ENCODE measurements at regions not wholly inside any gene's neighbourhood (a gene's known extent, or its start where the extent isn't known, plus 50 kb on each side); places are given as distances from the start of the nearest gene placed in this dataset.

DNA sequence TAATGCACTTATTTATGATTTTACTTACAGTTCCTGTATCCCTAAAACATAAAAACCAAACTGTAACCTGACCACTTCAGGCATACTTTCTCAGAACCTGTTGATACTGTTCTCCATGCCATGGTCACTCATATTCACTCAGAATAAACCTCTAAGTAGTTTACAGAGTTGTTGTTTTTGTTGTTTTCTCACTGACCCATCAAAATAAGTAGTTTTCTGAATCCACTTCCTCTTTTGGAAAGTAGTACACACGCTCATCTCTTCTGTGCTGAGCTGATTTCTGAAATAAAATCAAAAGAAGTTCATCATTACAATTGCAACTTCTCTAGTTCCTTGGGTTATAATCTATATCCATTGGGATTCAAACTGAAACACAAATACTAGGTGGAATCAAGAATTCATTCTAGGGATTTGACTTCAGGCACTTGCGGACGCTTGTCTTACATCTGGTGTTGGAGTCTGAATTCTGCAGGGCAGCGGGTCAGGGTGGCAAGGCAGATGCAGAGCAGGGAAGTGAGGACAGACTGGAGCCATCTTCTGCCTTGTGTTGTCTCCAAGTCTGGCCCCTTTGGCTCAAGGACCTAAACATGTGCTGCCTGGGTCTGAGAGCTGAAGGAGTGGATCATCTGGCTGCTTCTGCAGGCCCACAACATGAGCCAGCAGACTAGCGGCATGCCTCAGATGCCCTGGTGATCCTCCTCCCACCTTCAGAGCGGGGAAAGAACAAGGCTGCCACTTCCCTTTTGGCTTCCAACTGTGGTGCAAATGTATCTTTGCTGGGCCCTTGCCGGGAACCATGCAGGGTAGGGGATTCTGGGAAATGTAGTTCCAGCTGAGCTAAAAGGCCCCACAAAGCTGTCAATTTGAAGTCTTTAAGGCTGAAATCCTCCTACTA is 167.9 kb upstream of the MYLIP start:
- DNase-seq (ENCODE audit: low spot score in 2 of 2) = no peak
- H3K36me3 Mint-ChIP-seq (ENCODE audit: insufficient read depth) = no peaks in the 10 kb centered on the region

GRCh38 chr6:15957655-15958169 is 171.2 kb upstream of the MYLIP start:
- H3K36me3 Mint-ChIP-seq (ENCODE audit: insufficient read depth) = no peaks in the 10 kb centered on the region
- H3K4me1 Mint-ChIP-seq = peaks cover 31% of the 10 kb centered on the region
- H3K27ac Mint-ChIP-seq (ENCODE audit: low read depth) = no peak overlapping the region

More for the DNA sequence above, 167.9 kb upstream of the MYLIP start:
- Mint-ChIP-seq H3K27me3 (no peaks in the 10 kb centered on the region), H3K4me3 (no peak overlapping the region), H3K4me1 (peaks cover 39% of the 10 kb centered on the region), H3K27ac (ENCODE audit: low read depth) (no peak overlapping the region), H3K9me3 (no peaks in the 10 kb centered on the region)
- ATAC-seq (replicated peaks; ENCODE audit: extremely low read depth, poor library complexity, severe bottlenecking) = no peak

DNA sequence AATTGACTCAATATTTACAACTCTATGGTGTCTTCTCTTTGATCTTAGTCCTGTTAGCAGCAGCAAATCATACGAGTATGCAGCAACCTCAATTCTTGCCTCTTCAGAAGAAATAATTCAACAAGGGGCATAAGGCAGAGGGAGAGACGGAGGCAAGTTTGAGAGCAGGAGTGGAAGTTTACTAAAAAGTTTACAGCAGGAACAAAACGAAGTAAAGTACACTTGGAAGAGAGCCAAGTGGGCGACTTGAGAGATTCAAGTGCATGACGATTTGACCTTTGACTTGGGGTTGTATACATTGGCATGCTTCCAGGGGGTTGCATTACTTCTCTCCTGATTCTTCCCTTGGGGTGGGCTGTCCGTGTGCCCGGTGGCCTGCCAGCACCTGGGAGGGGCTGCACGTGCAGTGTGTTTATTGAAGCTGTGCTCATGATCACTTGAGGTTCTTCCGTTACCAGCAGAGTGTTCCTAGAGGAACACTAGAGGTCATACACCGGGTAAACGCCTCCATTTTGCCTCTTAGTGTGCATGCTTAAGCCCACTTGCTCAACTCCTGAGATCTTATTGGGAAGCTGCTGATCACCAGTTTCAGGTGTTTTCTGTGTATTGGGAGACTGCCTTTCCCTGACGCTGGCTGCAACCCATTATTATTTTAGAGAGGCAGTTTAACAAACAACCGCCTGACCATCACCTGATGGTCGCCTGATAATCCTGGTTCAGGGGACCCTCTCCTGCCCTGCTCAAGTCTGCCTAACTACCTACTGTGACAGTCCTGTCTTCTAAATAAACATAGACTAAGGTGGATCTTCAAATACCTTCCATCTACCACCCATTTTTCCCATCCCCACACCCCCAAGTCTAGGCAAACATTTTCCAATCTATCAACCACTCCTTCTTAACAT is 172.4 kb upstream of the MYLIP start:
- no peak for DNase-seq (ENCODE audit: low spot score in 2 of 2)
- Mint-ChIP-seq H3K27ac (ENCODE audit: low read depth) (peak overlapping the region; percentile 7), H3K4me3 (peak overlapping the region; percentile 25)

More at GRCh38 chr6:15957655-15958169, 171.2 kb upstream of the MYLIP start:
- no peak for DNase-seq (ENCODE audit: low spot score in 2 of 2)
- no peak for ATAC-seq (replicated peaks; ENCODE audit: extremely low read depth, poor library complexity, severe bottlenecking)
- H3K9me3 Mint-ChIP-seq = no peaks in the 10 kb centered on the region
- H3K27me3 Mint-ChIP-seq = no peaks in the 10 kb centered on the region
- no peak overlapping the region for H3K4me3 Mint-ChIP-seq

GRCh38 chr6:15955484-15955883 is 173.4 kb upstream of the MYLIP start:
- Mint-ChIP-seq H3K36me3 (ENCODE audit: insufficient read depth) (no peaks in the 10 kb centered on the region), H3K27ac (ENCODE audit: low read depth) (no peak overlapping the region), H3K4me3 (no peak overlapping the region), H3K4me1 (peaks cover 14% of the 10 kb centered on the region), H3K27me3 (no peaks in the 10 kb centered on the region), H3K9me3 (no peaks in the 10 kb centered on the region)
- no peak for DNase-seq (ENCODE audit: low spot score in 2 of 2)
- no peak for ATAC-seq (replicated peaks; ENCODE audit: extremely low read depth, poor library complexity, severe bottlenecking)

More for the DNA sequence above, 172.4 kb upstream of the MYLIP start:
- Mint-ChIP-seq H3K4me1 (peaks cover 18% of the 10 kb centered on the region), H3K36me3 (ENCODE audit: insufficient read depth) (no peaks in the 10 kb centered on the region), H3K9me3 (no peaks in the 10 kb centered on the region), H3K27me3 (no peaks in the 10 kb centered on the region)
- no peak for ATAC-seq (replicated peaks; ENCODE audit: extremely low read depth, poor library complexity, severe bottlenecking)

DNA sequence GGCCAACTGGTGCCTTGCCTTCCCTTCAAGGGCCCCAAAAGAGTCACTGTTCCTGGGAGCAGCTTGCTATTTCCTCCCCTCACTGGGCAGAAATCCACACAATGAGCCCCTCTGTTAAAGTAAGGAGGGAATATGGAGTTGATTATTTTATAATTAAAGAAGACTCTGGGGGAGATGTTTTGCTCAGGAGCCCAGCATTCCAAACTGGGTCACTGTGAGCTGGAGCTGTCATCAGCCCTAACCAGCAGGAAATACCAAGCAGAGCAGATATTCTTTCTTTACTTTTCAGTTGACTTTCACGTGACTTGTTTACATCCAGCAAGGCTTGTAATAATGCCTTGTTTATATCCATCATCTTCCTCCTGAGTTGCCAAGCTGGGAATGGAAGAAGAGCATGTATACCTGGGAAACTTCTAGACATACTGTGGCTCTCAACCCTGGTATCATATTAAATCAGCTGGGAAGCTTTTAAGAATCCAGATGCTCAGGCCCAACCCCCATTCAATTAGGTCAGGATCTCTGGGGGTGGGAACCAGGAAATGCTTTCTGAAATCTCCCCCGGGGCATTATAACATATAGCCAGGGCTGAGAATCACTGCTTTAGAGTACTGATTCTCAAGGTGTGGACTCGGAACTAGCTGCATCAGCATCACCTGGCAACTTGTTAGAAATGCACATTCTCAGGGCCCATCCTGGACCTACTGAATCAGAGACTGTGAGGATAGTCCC is 175.6 kb upstream of the MYLIP start:
- H3K36me3 Mint-ChIP-seq (ENCODE audit: insufficient read depth) = no peaks in the 10 kb centered on the region
- no peak overlapping the region for H3K4me3 Mint-ChIP-seq
- DNase-seq (ENCODE audit: low spot score in 2 of 2) (no peak), ATAC-seq (replicated peaks; ENCODE audit: extremely low read depth, poor library complexity, severe bottlenecking) (no peak)
- peaks cover 14% of the 10 kb centered on the region for H3K4me1 Mint-ChIP-seq
- no peaks in the 10 kb centered on the region for H3K27me3 Mint-ChIP-seq
- no peaks in the 10 kb centered on the region for H3K9me3 Mint-ChIP-seq
- no peak overlapping the region for H3K27ac Mint-ChIP-seq (ENCODE audit: low read depth)

- ATAC-seq (replicated peaks; ENCODE audit: extremely low read depth, poor library complexity, severe bottlenecking) (no peak), DNase-seq (ENCODE audit: low spot score in 2 of 2) (no peak)
- Mint-ChIP-seq H3K4me3 (no peak overlapping the region), H3K4me1 (peaks cover 14% of the 10 kb centered on the region), H3K27me3 (no peaks in the 10 kb centered on the region), H3K36me3 (ENCODE audit: insufficient read depth) (no peaks in the 10 kb centered on the region), H3K27ac (ENCODE audit: low read depth) (no peak overlapping the region), H3K9me3 (no peaks in the 10 kb centered on the region)
These were observed 176.4 kb upstream of the MYLIP start for GRCh38 chr6:15952231-15953151.

- H3K4me3 Mint-ChIP-seq = no peak overlapping the region
- DNase-seq (ENCODE audit: low spot score in 2 of 2) (no peak), ATAC-seq (replicated peaks; ENCODE audit: extremely low read depth, poor library complexity, severe bottlenecking) (no peak)
- H3K36me3 Mint-ChIP-seq (ENCODE audit: insufficient read depth) = no peaks in the 10 kb centered on the region
- no peaks in the 10 kb centered on the region for H3K27me3 Mint-ChIP-seq
- no peak overlapping the region for H3K27ac Mint-ChIP-seq (ENCODE audit: low read depth)
- H3K4me1 Mint-ChIP-seq = peaks cover 3% of the 10 kb centered on the region
- H3K9me3 Mint-ChIP-seq = no peaks in the 10 kb centered on the region
These were observed 177.8 kb upstream of the MYLIP start for GRCh38 chr6:15950962-15951569.

- Mint-ChIP-seq H3K9me3 (no peaks in the 10 kb centered on the region), H3K27ac (ENCODE audit: low read depth) (no peak overlapping the region), H3K27me3 (no peaks in the 10 kb centered on the region), H3K4me1 (no peaks in the 10 kb centered on the region), H3K4me3 (no peak overlapping the region), H3K36me3 (ENCODE audit: insufficient read depth) (no peaks in the 10 kb centered on the region)
- ATAC-seq (replicated peaks; ENCODE audit: extremely low read depth, poor library complexity, severe bottlenecking) (no peak), DNase-seq (ENCODE audit: low spot score in 2 of 2) (no peak)
These were observed 178.9 kb upstream of the MYLIP start for GRCh38 chr6:15949982-15950381.

DNA sequence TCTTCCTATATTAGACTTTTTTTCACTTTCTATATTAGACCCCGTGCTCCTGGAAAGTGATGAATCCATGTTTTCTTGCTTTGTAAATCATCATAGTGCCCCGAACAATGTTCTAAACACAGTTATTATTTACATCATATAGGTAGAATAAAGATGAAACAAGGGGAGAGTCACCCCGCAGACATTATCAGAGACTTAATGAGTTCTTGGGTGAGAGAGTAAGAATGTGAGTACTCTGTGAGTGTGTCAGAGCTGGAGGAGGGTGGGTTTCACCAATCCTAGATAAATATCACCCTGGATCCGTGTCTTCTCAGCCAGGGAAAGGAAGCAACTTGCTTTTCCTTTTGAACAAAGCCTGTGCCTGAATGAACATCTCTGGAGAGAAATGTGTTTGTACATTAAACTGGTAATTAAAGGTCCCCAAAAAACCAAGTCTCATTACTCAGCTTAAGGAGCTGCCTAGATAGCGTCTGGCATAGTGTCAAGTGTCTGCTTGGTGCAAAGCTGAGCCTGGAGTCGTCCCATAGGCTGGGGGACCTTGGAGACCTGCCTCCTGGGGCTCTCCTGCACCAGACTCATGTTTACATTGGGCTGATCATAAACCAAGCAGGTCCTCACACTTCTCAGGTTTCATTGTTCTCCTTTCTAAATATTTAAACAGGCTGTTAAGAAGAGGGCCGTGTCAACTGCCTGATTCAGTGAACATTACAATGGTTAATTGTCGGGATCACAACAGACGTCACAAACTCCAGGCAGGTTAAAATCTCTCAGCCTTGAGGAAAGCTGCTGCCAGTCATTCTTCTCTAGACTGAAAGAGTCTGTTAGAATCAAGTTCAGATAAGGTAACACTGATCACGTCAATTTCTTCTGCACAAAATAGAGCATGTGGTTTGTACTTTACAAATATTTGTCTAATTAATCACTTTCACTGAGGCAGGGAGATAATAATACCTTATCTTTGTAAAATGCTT is 179.7 kb upstream of the MYLIP start:
- H3K4me1 Mint-ChIP-seq = no peaks in the 10 kb centered on the region
- H3K9me3 Mint-ChIP-seq = no peaks in the 10 kb centered on the region
- H3K36me3 Mint-ChIP-seq (ENCODE audit: insufficient read depth) = no peaks in the 10 kb centered on the region
- DNase-seq (ENCODE audit: low spot score in 2 of 2) = no peak
- H3K27me3 Mint-ChIP-seq = no peaks in the 10 kb centered on the region
- no peak for ATAC-seq (replicated peaks; ENCODE audit: extremely low read depth, poor library complexity, severe bottlenecking)
- no peak overlapping the region for H3K27ac Mint-ChIP-seq (ENCODE audit: low read depth)
- no peak overlapping the region for H3K4me3 Mint-ChIP-seq

DNA sequence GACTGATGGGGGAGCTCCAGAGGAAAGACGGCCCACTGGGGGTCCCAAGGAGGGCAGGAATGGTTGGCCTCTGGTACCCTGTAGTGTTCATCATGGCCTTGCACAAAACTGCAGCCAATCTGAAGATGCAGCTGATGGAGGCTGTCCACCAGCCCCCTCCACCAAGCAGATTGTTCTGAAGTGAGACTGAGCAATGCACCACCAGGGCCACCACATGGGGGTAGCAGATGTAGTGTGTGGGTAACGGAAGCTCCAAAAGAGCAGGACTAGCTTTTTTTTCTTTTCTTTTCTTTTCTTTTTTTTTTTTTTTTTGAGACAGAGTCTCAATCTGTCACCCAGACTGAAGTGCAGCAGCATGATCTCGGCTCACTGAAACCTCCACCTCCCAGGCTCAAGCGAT is 181.0 kb upstream of the MYLIP start:
- H3K27me3 Mint-ChIP-seq = no peaks in the 10 kb centered on the region
- ATAC-seq (replicated peaks; ENCODE audit: extremely low read depth, poor library complexity, severe bottlenecking) = no peak
- H3K27ac Mint-ChIP-seq (ENCODE audit: low read depth) = no peak overlapping the region
- H3K4me1 Mint-ChIP-seq = no peaks in the 10 kb centered on the region
- no peak for DNase-seq (ENCODE audit: low spot score in 2 of 2)
- H3K9me3 Mint-ChIP-seq = no peaks in the 10 kb centered on the region
- no peak overlapping the region for H3K4me3 Mint-ChIP-seq
- H3K36me3 Mint-ChIP-seq (ENCODE audit: insufficient read depth) = no peaks in the 10 kb centered on the region
